Midbrain (tissue), 1 donor: ENCODE measurements at regions not wholly inside any gene's neighbourhood (a gene's known extent, or its start where the extent isn't known, plus 50 kb on each side); places are given as distances from the start of the nearest gene placed in this dataset.
"Not testable (repeated sequence)": the region's sequence is repeated elsewhere in the genome, so short reads cannot be mapped to it uniquely, and the experiment has no call there.

ENCODE experiments used
- DNase-seq: peaks from one replicate; lab custom pipeline; 2025; lab: John Stamatoyannopoulos, UW

GRCh38 chr17:31798205-31798724 lies 60.8 kb downstream of the COPRS start:
- no peak for DNase-seq

GRCh38 chr17:31795941-31796340 lies 63.1 kb downstream of the COPRS start:
- not testable (repeated sequence) for DNase-seq

GRCh38 chr17:31794111-31794510 lies 64.9 kb downstream of the COPRS start:
- DNase-seq: no peak

GRCh38 chr17:31793634-31794033 lies 65.4 kb downstream of the COPRS start:
- DNase-seq: not testable (repeated sequence)

GRCh38 chr17:31792007-31792585 lies 66.9 kb downstream of the COPRS start:
- DNase-seq: no peak

GRCh38 chr17:31789707-31790505 lies 69.1 kb downstream of the COPRS start:
- DNase-seq: no peak

- DNase-seq: no peak
Observed at GRCh38 chr17:31788956-31789355, 70.1 kb downstream of the COPRS start.

GRCh38 chr17:31788571-31788946 lies 70.5 kb downstream of the COPRS start:
- DNase-seq: no peak

GRCh38 chr17:31787857-31788570 lies 71.0 kb downstream of the COPRS start:
- DNase-seq: no peak

GRCh38 chr17:31786796-31787481 lies 72.1 kb downstream of the COPRS start:
- DNase-seq: no peak

- no peak for DNase-seq
Observed at GRCh38 chr17:31780483-31780882, 78.6 kb downstream of the COPRS start.

GRCh38 chr17:31778523-31778922 lies 80.5 kb downstream of the COPRS start:
- no peak for DNase-seq

GRCh38 chr17:31771328-31771727 lies 87.7 kb downstream of the COPRS start:
- not testable (repeated sequence) for DNase-seq

- DNase-seq: not testable (repeated sequence)
Observed at GRCh38 chr17:31770501-31770900, 88.5 kb downstream of the COPRS start.

- DNase-seq: not testable (repeated sequence)
Observed at GRCh38 chr17:31761836-31762510, 97.1 kb downstream of the COPRS start.

- no peak for DNase-seq
Observed at GRCh38 chr17:31758646-31759045, 100.4 kb downstream of the COPRS start.

- no peak for DNase-seq
Observed at GRCh38 chr17:31757097-31757496, 101.9 kb downstream of the COPRS start.

GRCh38 chr17:31754239-31754945 lies 104.7 kb downstream of the COPRS start:
- no peak for DNase-seq

GRCh38 chr17:31753011-31753410 lies 106.0 kb downstream of the COPRS start:
- DNase-seq: no peak

GRCh38 chr17:31752584-31752983 lies 106.5 kb downstream of the COPRS start:
- no peak for DNase-seq

GRCh38 chr17:31750578-31750977 lies 108.5 kb downstream of the COPRS start:
- no peak for DNase-seq
